ENCODE measurements at regions not wholly inside any gene's neighbourhood (a gene's known extent, or its start where the extent isn't known, plus 50 kb on each side); places are given as distances from the start of the nearest gene placed in this dataset.

DNA sequence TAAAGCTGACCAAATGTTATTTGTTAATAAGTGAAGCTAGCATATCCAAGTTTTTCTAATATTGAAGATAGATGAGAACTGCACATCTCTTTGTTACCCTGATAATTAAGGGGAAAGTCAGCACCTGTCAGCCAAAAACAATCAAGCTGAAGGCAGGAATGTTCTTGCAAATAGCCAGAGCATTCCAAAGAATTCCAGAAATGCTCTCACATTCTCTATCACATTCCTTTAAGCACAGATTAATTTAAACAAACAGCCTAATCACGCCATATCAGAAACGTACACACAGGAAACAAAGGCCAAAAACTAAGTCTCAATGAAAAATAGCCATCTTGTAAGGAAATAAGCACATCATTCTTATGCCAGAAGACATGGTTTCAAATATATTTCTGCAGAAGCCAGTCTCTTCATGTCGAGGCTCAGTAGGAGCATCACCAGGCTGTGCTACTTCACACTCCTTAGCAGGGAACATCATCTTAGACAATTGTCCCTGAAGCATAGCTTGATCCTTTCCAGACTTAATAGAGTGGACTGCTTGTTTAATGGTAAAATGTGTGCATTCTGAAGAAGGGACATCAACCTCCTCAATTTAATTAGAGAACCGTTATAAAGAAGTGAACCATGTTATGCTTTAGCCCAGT lies 252.9 kb upstream of the TTC29 start:
- WGBS (ENCODE audit: insufficient coverage) = 50% methylated on average over 2 of the region's 4 CpGs
- Mint-ChIP-seq H3K4me3 (no peak overlapping the region), H3K9me3 (no peaks in the 10 kb centered on the region), H3K27me3 (no peaks in the 10 kb centered on the region), H3K4me1 (no peaks in the 10 kb centered on the region), H3K27ac (no peak overlapping the region), H3K36me3 (no peaks in the 10 kb centered on the region)
- Histone ChIP-seq H3K4me1 (ENCODE audit: control insufficient read depth in 1 of 2, extremely low read depth in 1 of 2, insufficient read depth in 2 of 2, low read length in 2 of 2) (no peaks in the 10 kb centered on the region), H3K9me3 (no peaks in the 10 kb centered on the region), H3K27ac (ENCODE audit: low read length) (no peak overlapping the region), H3K27me3 (replicated peaks in 1 of 2; ENCODE audit: control insufficient read depth in 2 of 2, extremely low read depth in 1 of 2, insufficient read depth in 2 of 2, low read length in 1 of 2) (no peaks in the 10 kb centered on the region), H3K36me3 (ENCODE audit: control insufficient read depth in 2 of 2, extremely low read depth in 1 of 2, insufficient read depth in 1 of 2, low read length in 1 of 2) (no peaks in the 10 kb centered on the region), H3K4me3 (ENCODE audit: control insufficient read depth in 1 of 2, extremely low read depth in 1 of 2, low read length in 1 of 2) (no peak overlapping the region)
- ChIA-PET POLR2A (no interaction called here), CTCF (no interaction called here)
- no peak for ATAC-seq (replicated peaks in 1 of 4)
- no peak for DNase-seq

DNA sequence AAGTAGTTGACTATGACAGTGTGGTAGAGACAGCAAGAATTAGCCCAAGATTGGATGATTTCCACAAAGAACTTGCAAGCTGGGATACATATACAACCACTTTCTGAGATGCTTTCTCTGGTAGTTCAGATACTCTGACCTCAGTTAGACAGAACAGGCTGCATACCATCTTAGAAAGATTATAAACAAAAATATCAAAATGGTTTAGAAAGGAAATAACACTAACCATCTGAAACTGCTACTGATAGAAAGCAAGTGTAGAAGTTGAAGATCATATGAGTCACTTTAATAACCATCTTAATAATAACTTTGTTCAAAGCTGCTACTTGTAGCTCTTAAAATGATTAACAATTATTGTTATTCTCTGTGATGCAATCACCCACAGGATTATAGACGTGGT lies 255.4 kb upstream of the TTC29 start:
- no peaks in the 10 kb centered on the region for H3K9me3 Mint-ChIP-seq
- no peaks in the 10 kb centered on the region for H3K27me3 Mint-ChIP-seq
- no peak overlapping the region for H3K4me3 Mint-ChIP-seq
- CTCF ChIA-PET = no interaction called here
- H3K27ac Mint-ChIP-seq = no peak overlapping the region
- H3K36me3 Mint-ChIP-seq = no peaks in the 10 kb centered on the region
- POLR2A ChIA-PET = no interaction called here
- no peak overlapping the region for H3K4me3 ChIP-seq (ENCODE audit: control insufficient read depth in 1 of 2, extremely low read depth in 1 of 2, low read length in 1 of 2)
- no peaks in the 10 kb centered on the region for H3K27me3 ChIP-seq (replicated peaks in 1 of 2; ENCODE audit: control insufficient read depth in 2 of 2, extremely low read depth in 1 of 2, insufficient read depth in 2 of 2, low read length in 1 of 2)
- no peaks in the 10 kb centered on the region for H3K4me1 Mint-ChIP-seq
- WGBS (ENCODE audit: insufficient coverage) = no CpG with 5 or more reads among the region's 1 CpG
- ATAC-seq (replicated peaks in 1 of 4) (no peak), DNase-seq (no peak)
- H3K4me1 ChIP-seq (ENCODE audit: control insufficient read depth in 1 of 2, extremely low read depth in 1 of 2, insufficient read depth in 2 of 2, low read length in 2 of 2) = no peaks in the 10 kb centered on the region
- H3K27ac ChIP-seq (ENCODE audit: low read length) = no peak overlapping the region
- no peaks in the 10 kb centered on the region for H3K9me3 ChIP-seq
- H3K36me3 ChIP-seq (ENCODE audit: control insufficient read depth in 2 of 2, extremely low read depth in 1 of 2, insufficient read depth in 1 of 2, low read length in 1 of 2) = no peaks in the 10 kb centered on the region

DNA sequence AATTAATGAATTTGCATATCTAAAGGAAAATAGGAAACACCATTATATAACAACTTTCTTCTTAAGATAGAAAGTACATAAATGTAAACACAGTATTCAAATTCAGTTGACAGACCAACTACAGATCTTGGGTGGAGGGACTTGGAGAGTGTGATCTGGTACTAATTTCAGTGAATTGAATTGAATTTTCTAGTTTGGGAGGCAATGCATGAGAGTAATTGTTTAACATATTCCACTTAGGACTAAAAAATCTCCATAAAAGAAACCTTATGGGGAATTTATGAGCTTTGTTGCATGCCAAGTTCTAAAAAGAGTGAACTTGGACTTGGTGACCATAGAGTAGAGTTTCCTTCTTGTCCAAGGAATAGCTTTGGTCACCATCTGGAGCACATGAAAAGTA lies 261.1 kb upstream of the TTC29 start:
- no peaks in the 10 kb centered on the region for H3K4me1 Mint-ChIP-seq
- ChIA-PET POLR2A (no interaction called here), CTCF (no interaction called here)
- Histone ChIP-seq H3K4me3 (ENCODE audit: control insufficient read depth in 1 of 2, extremely low read depth in 1 of 2, low read length in 1 of 2) (no peak overlapping the region), H3K4me1 (ENCODE audit: control insufficient read depth in 1 of 2, extremely low read depth in 1 of 2, insufficient read depth in 2 of 2, low read length in 2 of 2) (no peaks in the 10 kb centered on the region), H3K9me3 (no peaks in the 10 kb centered on the region), H3K27me3 (replicated peaks in 1 of 2; ENCODE audit: control insufficient read depth in 2 of 2, extremely low read depth in 1 of 2, insufficient read depth in 2 of 2, low read length in 1 of 2) (no peaks in the 10 kb centered on the region), H3K27ac (ENCODE audit: low read length) (no peak overlapping the region), H3K36me3 (ENCODE audit: control insufficient read depth in 2 of 2, extremely low read depth in 1 of 2, insufficient read depth in 1 of 2, low read length in 1 of 2) (no peaks in the 10 kb centered on the region)
- no peaks in the 10 kb centered on the region for H3K36me3 Mint-ChIP-seq
- H3K4me3 Mint-ChIP-seq = no peak overlapping the region
- H3K27ac Mint-ChIP-seq = no peak overlapping the region
- DNase-seq (no peak), ATAC-seq (replicated peaks in 1 of 4) (no peak)
- peaks cover 0 to 12% (median 0%) of the 10 kb centered on the region in 3 donors for H3K9me3 Mint-ChIP-seq
- H3K27me3 Mint-ChIP-seq = no peaks in the 10 kb centered on the region

DNA sequence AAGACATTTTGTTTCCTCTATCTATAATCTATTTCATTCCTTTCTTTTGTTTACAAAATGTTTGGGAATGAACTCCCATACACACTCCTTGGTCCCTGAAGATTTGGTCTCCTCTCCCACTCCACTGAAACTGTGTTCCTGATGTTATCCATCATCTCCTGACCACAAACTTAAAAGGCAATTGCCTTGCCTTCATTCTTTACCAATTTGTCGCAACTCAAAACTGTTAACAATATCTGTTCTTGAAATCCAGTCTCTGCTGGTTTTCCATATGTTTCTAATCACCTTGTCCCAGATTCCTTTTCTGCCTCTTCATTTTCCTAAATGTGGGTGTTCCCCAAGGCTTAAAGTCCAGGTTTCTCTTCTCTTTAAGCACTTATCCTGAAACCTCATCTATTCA lies 262.2 kb upstream of the TTC29 start:
- Mint-ChIP-seq H3K9me3 (peaks cover 0 to 12% (median 0%) of the 10 kb centered on the region in 3 donors), H3K4me3 (no peak overlapping the region), H3K4me1 (no peaks in the 10 kb centered on the region), H3K27ac (no peak overlapping the region), H3K27me3 (no peaks in the 10 kb centered on the region), H3K36me3 (no peaks in the 10 kb centered on the region)
- POLR2A ChIA-PET = no interaction called here
- 89% methylated on average over 1 of the region's 1 CpG for WGBS (ENCODE audit: insufficient coverage)
- H3K4me3 ChIP-seq (ENCODE audit: control insufficient read depth in 1 of 2, extremely low read depth in 1 of 2, low read length in 1 of 2) = no peak overlapping the region
- no peaks in the 10 kb centered on the region for H3K36me3 ChIP-seq (ENCODE audit: control insufficient read depth in 2 of 2, extremely low read depth in 1 of 2, insufficient read depth in 1 of 2, low read length in 1 of 2)
- no peaks in the 10 kb centered on the region for H3K9me3 ChIP-seq
- no peak overlapping the region for H3K27ac ChIP-seq (ENCODE audit: low read length)
- no peaks in the 10 kb centered on the region for H3K27me3 ChIP-seq (replicated peaks in 1 of 2; ENCODE audit: control insufficient read depth in 2 of 2, extremely low read depth in 1 of 2, insufficient read depth in 2 of 2, low read length in 1 of 2)
- H3K4me1 ChIP-seq (ENCODE audit: control insufficient read depth in 1 of 2, extremely low read depth in 1 of 2, insufficient read depth in 2 of 2, low read length in 2 of 2) = no peaks in the 10 kb centered on the region
- CTCF ChIA-PET = no interaction called here
- ATAC-seq (replicated peaks in 1 of 4) = no peak
- no peak for DNase-seq

DNA sequence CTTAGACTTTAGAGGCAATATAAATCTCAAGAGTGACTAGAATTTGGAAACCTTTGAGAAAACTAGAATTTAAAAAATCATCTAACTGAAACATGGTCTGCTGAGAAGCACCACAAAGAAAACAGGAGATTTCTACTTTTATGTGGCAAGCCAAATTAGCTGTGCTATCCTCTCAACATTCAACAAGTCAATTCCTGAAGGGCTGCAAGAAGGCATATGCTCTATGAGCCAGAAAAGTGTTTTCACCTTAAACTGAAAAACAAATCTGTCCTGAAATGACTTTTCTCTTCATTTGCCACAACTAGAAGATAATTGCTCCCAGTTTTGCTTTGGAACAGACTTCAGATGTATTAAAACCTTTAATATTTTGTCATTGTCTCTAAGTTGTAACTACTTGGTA lies 263.2 kb upstream of the EDNRA start:
- peaks cover 0 to 11% of the 10 kb centered on the region in 2 donors for H3K27me3 Mint-ChIP-seq
- no peak overlapping the region for H3K27ac ChIP-seq (ENCODE audit: low read length)
- H3K36me3 ChIP-seq (ENCODE audit: control insufficient read depth in 2 of 2, extremely low read depth in 1 of 2, insufficient read depth in 1 of 2, low read length in 1 of 2) = no peaks in the 10 kb centered on the region
- H3K9me3 Mint-ChIP-seq = peaks cover 0 to 7% (median 6%) of the 10 kb centered on the region in 3 donors
- DNase-seq (no peak), ATAC-seq (replicated peaks in 1 of 4) (no peak)
- no peaks in the 10 kb centered on the region for H3K4me1 ChIP-seq (ENCODE audit: control insufficient read depth in 1 of 2, extremely low read depth in 1 of 2, insufficient read depth in 2 of 2, low read length in 2 of 2)
- no peak overlapping the region for H3K27ac Mint-ChIP-seq
- no peak overlapping the region for H3K4me3 Mint-ChIP-seq
- no peaks in the 10 kb centered on the region for H3K36me3 Mint-ChIP-seq
- H3K9me3 ChIP-seq = no peaks in the 10 kb centered on the region
- POLR2A ChIA-PET = no interaction called here
- H3K4me1 Mint-ChIP-seq = no peaks in the 10 kb centered on the region
- no peak overlapping the region for H3K4me3 ChIP-seq (ENCODE audit: control insufficient read depth in 1 of 2, extremely low read depth in 1 of 2, low read length in 1 of 2)
- no peaks in the 10 kb centered on the region for H3K27me3 ChIP-seq (replicated peaks in 1 of 2; ENCODE audit: control insufficient read depth in 2 of 2, extremely low read depth in 1 of 2, insufficient read depth in 2 of 2, low read length in 1 of 2)
- CTCF ChIA-PET = no interaction called here

DNA sequence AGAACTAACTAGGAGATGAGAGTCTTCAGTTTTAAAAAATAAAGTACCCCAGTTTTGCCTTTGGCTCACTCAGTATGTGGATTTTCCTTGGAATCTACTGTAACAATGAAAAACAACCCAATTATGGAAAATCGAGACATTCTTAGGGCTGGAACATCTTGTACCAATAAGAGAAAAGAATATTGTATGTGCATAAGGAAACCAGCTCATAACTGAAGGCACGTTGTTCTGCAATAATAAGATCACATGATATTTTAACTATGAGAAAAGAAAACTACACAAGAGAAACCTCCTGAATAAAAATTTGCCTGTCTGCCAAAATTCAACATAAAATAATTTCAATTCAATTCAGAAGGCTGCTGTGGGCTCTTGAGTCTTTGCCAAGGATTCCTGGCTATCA lies 261.8 kb upstream of the EDNRA start:
- ChIA-PET POLR2A (no interaction called here), CTCF (no interaction called here)
- WGBS (ENCODE audit: insufficient coverage) = no CpG with 5 or more reads among the region's 2 CpGs
- Mint-ChIP-seq H3K27me3 (peaks cover 0 to 7% of the 10 kb centered on the region in 2 donors), H3K36me3 (no peaks in the 10 kb centered on the region), H3K4me3 (no peak overlapping the region), H3K27ac (no peak overlapping the region), H3K4me1 (no peaks in the 10 kb centered on the region), H3K9me3 (peaks cover 0 to under 1% (median under 1%) of the 10 kb centered on the region in 3 donors)
- DNase-seq = no peak
- ATAC-seq (replicated peaks in 1 of 4) = no peak
- no peaks in the 10 kb centered on the region for H3K9me3 ChIP-seq
- no peak overlapping the region for H3K27ac ChIP-seq (ENCODE audit: low read length)
- H3K4me3 ChIP-seq (ENCODE audit: control insufficient read depth in 1 of 2, extremely low read depth in 1 of 2, low read length in 1 of 2) = no peak overlapping the region
- no peaks in the 10 kb centered on the region for H3K4me1 ChIP-seq (ENCODE audit: control insufficient read depth in 1 of 2, extremely low read depth in 1 of 2, insufficient read depth in 2 of 2, low read length in 2 of 2)
- H3K27me3 ChIP-seq (replicated peaks in 1 of 2; ENCODE audit: control insufficient read depth in 2 of 2, extremely low read depth in 1 of 2, insufficient read depth in 2 of 2, low read length in 1 of 2) = no peaks in the 10 kb centered on the region
- H3K36me3 ChIP-seq (ENCODE audit: control insufficient read depth in 2 of 2, extremely low read depth in 1 of 2, insufficient read depth in 1 of 2, low read length in 1 of 2) = no peaks in the 10 kb centered on the region

DNA sequence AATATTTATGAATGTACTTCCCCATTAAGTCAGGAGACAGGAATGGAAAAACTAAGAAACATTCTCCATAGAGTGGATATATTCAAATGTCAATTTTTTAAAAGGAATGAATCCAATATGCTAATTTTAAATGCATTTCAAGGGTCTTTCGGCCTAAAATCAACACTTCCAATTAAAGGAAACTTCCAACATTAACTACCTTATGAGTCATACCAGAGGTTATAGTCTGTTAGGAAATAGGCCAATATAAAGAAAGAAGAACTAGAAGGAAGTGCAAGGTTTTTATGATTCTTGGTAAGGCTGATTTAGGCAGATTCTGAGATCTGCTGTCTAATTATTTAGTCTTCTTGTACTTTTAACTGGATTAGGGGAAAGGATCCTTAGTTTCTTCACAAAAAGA lies 260.1 kb upstream of the EDNRA start:
- H3K36me3 Mint-ChIP-seq = no peaks in the 10 kb centered on the region
- no peak for DNase-seq
- no peaks in the 10 kb centered on the region for H3K36me3 ChIP-seq (ENCODE audit: control insufficient read depth in 2 of 2, extremely low read depth in 1 of 2, insufficient read depth in 1 of 2, low read length in 1 of 2)
- no peaks in the 10 kb centered on the region for H3K27me3 Mint-ChIP-seq
- no peak overlapping the region for H3K4me3 Mint-ChIP-seq
- no peak overlapping the region for H3K27ac Mint-ChIP-seq
- no peaks in the 10 kb centered on the region for H3K9me3 Mint-ChIP-seq
- ChIA-PET CTCF (no interaction called here), POLR2A (no interaction called here)
- no CpG with 5 or more reads among the region's 1 CpG for WGBS (ENCODE audit: insufficient coverage)
- no peaks in the 10 kb centered on the region for H3K4me1 ChIP-seq (ENCODE audit: control insufficient read depth in 1 of 2, extremely low read depth in 1 of 2, insufficient read depth in 2 of 2, low read length in 2 of 2)
- H3K9me3 ChIP-seq = no peaks in the 10 kb centered on the region
- H3K27ac ChIP-seq (ENCODE audit: low read length) = no peak overlapping the region
- H3K4me1 Mint-ChIP-seq = no peaks in the 10 kb centered on the region
- no peak for ATAC-seq (replicated peaks in 1 of 4)
- no peak overlapping the region for H3K4me3 ChIP-seq (ENCODE audit: control insufficient read depth in 1 of 2, extremely low read depth in 1 of 2, low read length in 1 of 2)
- no peaks in the 10 kb centered on the region for H3K27me3 ChIP-seq (replicated peaks in 1 of 2; ENCODE audit: control insufficient read depth in 2 of 2, extremely low read depth in 1 of 2, insufficient read depth in 2 of 2, low read length in 1 of 2)
